CD4-positive, alpha-beta T cell treated with Interferon gamma for 1 hour (primary cell): ENCODE measurements at regions not wholly inside any gene's neighbourhood (a gene's known extent, or its start where the extent isn't known, plus 50 kb on each side); places are given as distances from the start of the nearest gene placed in this dataset.
"Not testable (repeated sequence)": the region's sequence is repeated elsewhere in the genome, so short reads cannot be mapped to it uniquely, and the experiment has no call there.

Experiments
- DNase-seq: peaks from one replicate; pipeline ENCODE4 v3.0.0-alpha.2; 2020

- DNase-seq = no peak
These were observed 754.7 kb upstream of the GYPC start for GRCh38 chr2:125901278-125901677.

GRCh38 chr2:125925891-125926546 lies 729.9 kb upstream of the GYPC start:
- DNase-seq = no peak

GRCh38 chr2:125935559-125935958 lies 720.4 kb upstream of the GYPC start:
- DNase-seq = no peak

GRCh38 chr2:125942585-125943424 lies 713.2 kb upstream of the GYPC start:
- no peak for DNase-seq

GRCh38 chr2:125959047-125959446 lies 696.9 kb upstream of the GYPC start:
- DNase-seq = no peak

- no peak for DNase-seq
These were observed 694.2 kb upstream of the GYPC start for GRCh38 chr2:125961739-125962138.

GRCh38 chr2:125979886-125980285 lies 676.1 kb upstream of the GYPC start:
- DNase-seq = no peak

GRCh38 chr2:125983364-125983763 lies 672.6 kb upstream of the GYPC start:
- DNase-seq = no peak

GRCh38 chr2:126029316-126029715 lies 626.6 kb upstream of the GYPC start:
- DNase-seq = no peak

GRCh38 chr2:126038861-126039260 lies 617.1 kb upstream of the GYPC start:
- DNase-seq = no peak

- DNase-seq = no peak
These were observed 614.4 kb upstream of the GYPC start for GRCh38 chr2:126041391-126042047.

GRCh38 chr2:126042089-126042488 lies 613.9 kb upstream of the GYPC start:
- no peak for DNase-seq

- no peak for DNase-seq
These were observed 607.2 kb upstream of the GYPC start for GRCh38 chr2:126048719-126049118.

GRCh38 chr2:126049461-126049860 lies 606.5 kb upstream of the GYPC start:
- no peak for DNase-seq

GRCh38 chr2:126050991-126051736 lies 604.8 kb upstream of the GYPC start:
- DNase-seq = no peak

GRCh38 chr2:126051737-126052240 lies 604.2 kb upstream of the GYPC start:
- not testable (repeated sequence) for DNase-seq

- DNase-seq = no peak
These were observed 596.6 kb upstream of the GYPC start for GRCh38 chr2:126059379-126059778.

GRCh38 chr2:126085011-126085795 lies 570.8 kb upstream of the GYPC start:
- no peak for DNase-seq

GRCh38 chr2:126100962-126101361 lies 555.0 kb upstream of the GYPC start:
- DNase-seq = no peak

GRCh38 chr2:126106006-126106405 lies 550.0 kb upstream of the GYPC start:
- DNase-seq = no peak

GRCh38 chr2:126107883-126108282 lies 548.1 kb upstream of the GYPC start:
- no peak for DNase-seq

GRCh38 chr2:126115975-126116374 lies 540.0 kb upstream of the GYPC start:
- DNase-seq = no peak
